GM12878 (cell line): ENCODE measurements at regions not wholly inside any gene's neighbourhood (a gene's known extent, or its start where the extent isn't known, plus 50 kb on each side); places are given as distances from the start of the nearest gene placed in this dataset.

Experiments used
- BMI1 ChIP-seq: fragments of 450-650 bp; IDR thresholded peaks from 2 replicates; pipeline ENCODE4 v1.6.1; 2016; ENCODE audit warnings: mild to moderate bottlenecking, moderate library complexity, borderline replicate concordance
- CREB1 ChIP-seq: IDR thresholded peaks from 2 replicates; pipeline ENCODE4 v1.6.1; 2012; ENCODE audit warnings: low read depth, mild to moderate bottlenecking, inconsistent platforms
- CTCF ChIP-seq, 3 experiments: IDR thresholded peaks in 2 of 3; conservative IDR thresholded peaks in 1 of 3; 2 replicates each; pipeline ENCODE4 v1.5.1; 2011; ENCODE audit warnings: low read depth in 3 of 3, low read length in 3 of 3, mild to moderate bottlenecking in 3 of 3, control low read depth in 2 of 3, moderate library complexity in 2 of 3, inconsistent platforms in 1 of 3, mixed read lengths in 1 of 3; ENCODE audit not compliant: control insufficient read depth in 2 of 3, insufficient read depth in 1 of 3; ENCODE audit errors: extremely low read depth in 1 of 3
- GABPA ChIP-seq: IDR thresholded peaks from 2 replicates; pipeline ENCODE4 v1.6.1; 2014; ENCODE audit warnings: antibody characterized with exemption, low read depth, mild to moderate bottlenecking, inconsistent platforms
- KAT2A ChIP-seq: conservative IDR thresholded peaks from 2 replicates; pipeline ENCODE4 v1.6.1; 2011; ENCODE audit warnings: low read depth, low read length; ENCODE audit not compliant: control insufficient read depth
- NFYA ChIP-seq: IDR thresholded peaks from 2 replicates; pipeline ENCODE4 v1.6.1; 2011; ENCODE audit warnings: low read depth, mild to moderate bottlenecking, low read length, improper control_type of control experiment, borderline replicate concordance
- SMAD1 ChIP-seq: fragments of 450-650 bp; IDR thresholded peaks from 2 replicates; pipeline ENCODE4 v1.6.1; 2018; ENCODE audit warnings: mild to moderate bottlenecking, low read depth; ENCODE audit not compliant: partially characterized antibody
- ZNF24 ChIP-seq: fragments of 450-650 bp; IDR thresholded peaks from 2 replicates; pipeline ENCODE4 v1.6.1; 2017; ENCODE audit warnings: antibody characterized with exemption, mild to moderate bottlenecking

DNA sequence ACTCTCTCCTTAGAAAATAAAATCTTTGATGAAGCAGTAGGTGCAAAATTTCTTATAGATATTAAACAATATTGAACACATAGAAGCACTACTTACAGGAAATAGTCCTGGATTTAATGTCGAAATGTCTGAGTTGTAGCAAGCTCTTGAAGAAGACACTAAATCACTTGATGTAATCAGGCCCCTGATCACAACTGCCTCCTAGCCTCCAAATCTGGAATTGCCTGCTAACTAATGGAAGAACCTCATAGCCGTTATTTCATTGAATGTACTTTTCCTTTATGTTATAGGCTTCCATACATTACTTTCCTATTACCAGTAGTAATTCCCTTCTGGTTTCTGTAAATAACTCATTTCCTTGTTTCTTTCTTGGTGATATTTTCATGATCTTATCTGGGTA is 675.7 kb upstream of the CHRM3 start:
- TF ChIP-seq SMAD1 (no peak), GABPA (no peak), CREB1 (no peak), BMI1 (no peak), KAT2A (no peak), NFYA (no peak), CTCF (IDR thresholded peaks at IDR 0.05 in 2 of 3, conservative IDR thresholded peaks at IDR 0.05 in 1 of 3; ENCODE audit: control insufficient read depth in 2 of 3, extremely low read depth in 1 of 3, insufficient read depth in 1 of 3, low read depth in 3 of 3, low read length in 3 of 3) (peak in 2 of 3 experiments; percentile 1 to 10; a peak in 1 of 6 replicates), ZNF24 (no peak)
